GM12865 (cell line): ENCODE measurements at regions not wholly inside any gene's neighbourhood (a gene's known extent, or its start where the extent isn't known, plus 50 kb on each side); places are given as distances from the start of the nearest gene placed in this dataset.

Source experiments
- DNase-seq: peaks from one replicate; pipeline ENCODE4 v3.0.0; 2010; ENCODE audit warnings: low read depth
- H3K4me3 ChIP-seq: 2 replicates; pipeline ENCODE4 v1.5.1; 2011; ENCODE audit warnings: mild to moderate bottlenecking, low read depth, low read length, control low read depth
- CTCF ChIP-seq: IDR thresholded peaks from 2 replicates; pipeline ENCODE4 v1.5.1; 2011; ENCODE audit warnings: low read length, control low read depth, low read depth, inconsistent platforms; ENCODE audit not compliant: insufficient read depth; ENCODE audit errors: missing control alignments

GRCh38 chr2:145769011-145769716 is 1249.2 kb upstream of the ZEB2 start:
- no peak for DNase-seq
- no peak for TF ChIP-seq CTCF
- no peak overlapping the region for H3K4me3 ChIP-seq

GRCh38 chr2:145765874-145766273 is 1246.0 kb upstream of the ZEB2 start:
- TF ChIP-seq CTCF = no peak
- no peak for DNase-seq
- H3K4me3 ChIP-seq = no peak overlapping the region

GRCh38 chr2:145764631-145765030 is 1244.7 kb upstream of the ZEB2 start:
- DNase-seq = no peak
- H3K4me3 ChIP-seq = no peak overlapping the region
- no peak for TF ChIP-seq CTCF

GRCh38 chr2:145760781-145761649 is 1241.1 kb upstream of the ZEB2 start:
- no peak for TF ChIP-seq CTCF
- H3K4me3 ChIP-seq = no peak overlapping the region
- no peak for DNase-seq

- no peak for DNase-seq
- no peak overlapping the region for H3K4me3 ChIP-seq
- no peak for TF ChIP-seq CTCF
Observed at GRCh38 chr2:145759228-145759915, 1239.5 kb upstream of the ZEB2 start.

- H3K4me3 ChIP-seq = no peak overlapping the region
- no peak for DNase-seq
- TF ChIP-seq CTCF = no peak
Observed at GRCh38 chr2:145757503-145758246, 1237.8 kb upstream of the ZEB2 start.
